H1 (cell line): ENCODE measurements at regions not wholly inside any gene's neighbourhood (a gene's known extent, or its start where the extent isn't known, plus 50 kb on each side); places are given as distances from the start of the nearest gene placed in this dataset.

Experiments
- FOSL1 ChIP-seq: IDR thresholded peaks from 2 replicates; pipeline ENCODE4 v1.6.1; 2011; ENCODE audit warnings: mild to moderate bottlenecking, low read depth, low read length, moderate library complexity; ENCODE audit not compliant: insufficient read depth
- SUZ12 ChIP-seq: fragments of 200-600 bp; sonication (generic); IDR thresholded peaks from 2 replicates; pipeline ENCODE4 v1.6.1; 2012; ENCODE audit warnings: mild to moderate bottlenecking, inconsistent platforms, low read length, moderate library complexity, mixed read lengths
- TAF1 ChIP-seq: IDR thresholded peaks from 2 replicates; pipeline ENCODE4 v1.6.1; 2011; ENCODE audit warnings: mild to moderate bottlenecking, low read depth, low read length

- no peak for TF ChIP-seq TAF1
- no peak for TF ChIP-seq SUZ12
- no peak for TF ChIP-seq FOSL1
Observed at GRCh38 chr2:181396256-181397123, 60.7 kb upstream of the ITGA4 start.
